ENCODE measurements at regions not wholly inside any gene's neighbourhood (a gene's known extent, or its start where the extent isn't known, plus 50 kb on each side); places are given as distances from the start of the nearest gene placed in this dataset.

DNA sequence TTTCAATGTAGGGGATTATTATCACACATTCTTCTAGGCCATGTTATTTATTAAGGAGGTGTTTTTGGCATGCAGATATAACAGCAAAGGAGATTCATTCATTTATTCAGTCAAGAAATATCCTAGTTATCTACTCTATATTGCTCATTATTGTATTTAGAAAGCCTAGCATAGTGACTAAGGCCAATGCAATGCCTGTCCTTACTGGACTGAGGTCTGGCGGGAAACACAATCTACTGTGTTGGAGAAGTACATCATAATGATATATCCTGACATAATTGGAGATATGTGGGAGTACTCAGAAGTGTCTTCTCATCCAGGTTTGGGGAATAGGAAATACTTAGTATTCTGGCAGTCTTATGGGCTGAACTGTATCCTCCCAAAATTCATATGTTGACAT, 421.5 kb upstream of the USP24 start:
- Histone ChIP-seq H3K4me3 (ENCODE audit: low read length in 3 of 3) (no peak overlapping the region), H3K36me3 (ENCODE audit: control insufficient read depth in 2 of 3, insufficient read depth in 3 of 3, low read length in 3 of 3) (no peaks in the 10 kb centered on the region), H3K27ac (ENCODE audit: low read depth in 2 of 2, low read length in 2 of 2) (no peak overlapping the region), H3K4me1 (ENCODE audit: control insufficient read depth in 2 of 3, insufficient read depth in 2 of 3, low read depth in 1 of 3, low read length in 3 of 3) (peaks cover 9 to 28% (median 10%) of the 10 kb centered on the region in 3 donors), H3K27me3 (ENCODE audit: control insufficient read depth, insufficient read depth, low read length) (no peaks in the 10 kb centered on the region), H3K9ac (ENCODE audit: low read length in 3 of 3) (no peak overlapping the region), H3K9me3 (ENCODE audit: control insufficient read depth in 2 of 3, insufficient read depth in 1 of 3, low read length in 3 of 3) (no peaks in the 10 kb centered on the region)
- no peak for FAIRE-seq
- TF ChIP-seq, protein P1, sequence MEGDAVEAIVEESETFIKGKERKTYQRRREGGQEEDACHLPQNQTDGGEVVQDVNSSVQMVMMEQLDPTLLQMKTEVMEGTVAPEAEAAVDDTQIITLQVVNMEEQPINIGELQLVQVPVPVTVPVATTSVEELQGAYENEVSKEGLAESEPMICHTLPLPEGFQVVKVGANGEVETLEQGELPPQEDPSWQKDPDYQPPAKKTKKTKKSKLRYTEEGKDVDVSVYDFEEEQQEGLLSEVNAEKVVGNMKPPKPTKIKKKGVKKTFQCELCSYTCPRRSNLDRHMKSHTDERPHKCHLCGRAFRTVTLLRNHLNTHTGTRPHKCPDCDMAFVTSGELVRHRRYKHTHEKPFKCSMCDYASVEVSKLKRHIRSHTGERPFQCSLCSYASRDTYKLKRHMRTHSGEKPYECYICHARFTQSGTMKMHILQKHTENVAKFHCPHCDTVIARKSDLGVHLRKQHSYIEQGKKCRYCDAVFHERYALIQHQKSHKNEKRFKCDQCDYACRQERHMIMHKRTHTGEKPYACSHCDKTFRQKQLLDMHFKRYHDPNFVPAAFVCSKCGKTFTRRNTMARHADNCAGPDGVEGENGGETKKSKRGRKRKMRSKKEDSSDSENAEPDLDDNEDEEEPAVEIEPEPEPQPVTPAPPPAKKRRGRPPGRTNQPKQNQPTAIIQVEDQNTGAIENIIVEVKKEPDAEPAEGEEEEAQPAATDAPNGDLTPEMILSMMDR (IDR thresholded peaks at IDR 0.05; ENCODE audit: borderline replicate concordance, extremely low read depth, insufficient read depth): no peak
- no peak for DNase-seq
- intact Hi-C loops (cut with DNase I): no loop called here

DNA sequence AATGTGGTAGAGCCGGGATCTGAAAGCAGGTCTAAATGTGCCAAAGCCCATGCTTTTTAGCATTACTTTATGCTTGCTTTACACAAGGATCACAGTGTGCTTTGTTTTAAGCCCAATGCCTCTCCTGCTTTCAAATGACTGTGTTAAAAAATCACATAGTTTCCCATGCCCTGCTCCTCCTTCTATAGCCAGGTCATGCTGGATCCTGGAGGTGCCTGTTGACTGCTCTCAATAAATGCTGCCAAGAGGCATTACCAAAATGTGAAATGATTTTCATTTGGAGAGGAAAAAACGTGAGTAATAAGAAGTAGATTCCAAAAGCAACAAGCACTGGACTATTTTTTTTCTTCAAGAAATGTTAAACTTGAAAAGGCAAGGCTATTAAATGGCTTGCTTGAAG, 420.7 kb upstream of the USP24 start:
- intact Hi-C loops (cut with DNase I): no loop called here
- no peaks in the 10 kb centered on the region for H3K27me3 ChIP-seq (ENCODE audit: control insufficient read depth, insufficient read depth, low read length)
- DNase-seq (no peak), FAIRE-seq (no peak)
- no peaks in the 10 kb centered on the region for H3K9me3 ChIP-seq (ENCODE audit: control insufficient read depth in 2 of 3, insufficient read depth in 1 of 3, low read length in 3 of 3)
- no peak overlapping the region for H3K4me3 ChIP-seq (ENCODE audit: low read length in 3 of 3)
- TF ChIP-seq, protein P1 (IDR thresholded peaks at IDR 0.05; ENCODE audit: borderline replicate concordance, extremely low read depth, insufficient read depth): no peak
- no peak overlapping the region for H3K27ac ChIP-seq (ENCODE audit: low read depth in 2 of 2, low read length in 2 of 2)
- peaks cover 7 to 26% (median 9%) of the 10 kb centered on the region in 3 donors for H3K4me1 ChIP-seq (ENCODE audit: control insufficient read depth in 2 of 3, insufficient read depth in 2 of 3, low read depth in 1 of 3, low read length in 3 of 3)
- H3K9ac ChIP-seq (ENCODE audit: low read length in 3 of 3): no peak overlapping the region
- no peaks in the 10 kb centered on the region for H3K36me3 ChIP-seq (ENCODE audit: control insufficient read depth in 2 of 3, insufficient read depth in 3 of 3, low read length in 3 of 3)

DNA sequence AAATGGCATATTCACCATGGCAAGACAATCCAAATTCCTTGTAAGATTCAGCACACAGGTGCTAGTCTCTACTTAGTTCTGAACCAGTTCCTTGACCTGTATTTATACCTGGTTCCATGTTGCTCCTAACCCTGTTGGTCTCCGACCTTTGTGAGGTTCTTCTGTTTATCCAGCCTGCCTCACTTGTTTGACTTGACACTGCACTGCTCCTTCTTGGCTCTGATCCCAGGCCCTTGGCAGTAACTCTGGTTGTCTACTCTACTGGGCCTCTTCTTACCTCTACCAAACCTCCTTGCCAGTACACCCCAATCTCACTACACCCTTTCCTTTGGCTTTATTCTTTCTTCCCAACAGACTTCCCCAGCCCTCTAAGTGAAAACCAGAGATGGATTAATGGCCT, 419.4 kb upstream of the USP24 start:
- Histone ChIP-seq H3K27me3 (ENCODE audit: control insufficient read depth, insufficient read depth, low read length) (no peaks in the 10 kb centered on the region), H3K36me3 (ENCODE audit: control insufficient read depth in 2 of 3, insufficient read depth in 3 of 3, low read length in 3 of 3) (no peaks in the 10 kb centered on the region), H3K4me1 (ENCODE audit: control insufficient read depth in 2 of 3, insufficient read depth in 2 of 3, low read depth in 1 of 3, low read length in 3 of 3) (peaks cover 5 to 24% (median 9%) of the 10 kb centered on the region in 3 donors), H3K9ac (ENCODE audit: low read length in 3 of 3) (no peak overlapping the region), H3K27ac (ENCODE audit: low read depth in 2 of 2, low read length in 2 of 2) (no peak overlapping the region), H3K9me3 (ENCODE audit: control insufficient read depth in 2 of 3, insufficient read depth in 1 of 3, low read length in 3 of 3) (no peaks in the 10 kb centered on the region), H3K4me3 (ENCODE audit: low read length in 3 of 3) (no peak overlapping the region)
- no peak for DNase-seq
- no peak for FAIRE-seq
- intact Hi-C loops (cut with DNase I): no loop called here
- TF ChIP-seq, protein P1 (IDR thresholded peaks at IDR 0.05; ENCODE audit: borderline replicate concordance, extremely low read depth, insufficient read depth): no peak

DNA sequence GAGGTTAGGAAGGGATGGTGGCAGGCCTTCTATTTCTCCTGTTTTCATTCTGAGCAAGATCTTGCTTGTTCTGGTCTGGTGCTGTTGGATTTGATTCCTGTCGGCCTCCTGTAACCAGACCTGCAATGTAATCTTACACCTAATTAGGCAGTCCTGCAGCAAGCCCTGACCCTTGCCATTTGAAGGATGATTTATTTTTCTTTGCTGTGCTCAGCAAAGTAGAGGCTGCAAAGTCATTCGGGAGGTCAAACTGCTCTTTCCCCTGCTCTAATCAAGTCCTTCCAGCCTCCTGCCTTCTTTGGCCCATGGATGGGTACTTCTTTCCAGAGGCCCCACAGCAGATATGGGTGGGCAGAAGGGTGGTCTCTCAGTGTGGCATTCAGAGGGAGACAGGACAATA, 417.7 kb upstream of the USP24 start:
- H3K9ac ChIP-seq (ENCODE audit: low read length in 3 of 3): no peak overlapping the region
- no peak overlapping the region for H3K4me3 ChIP-seq (ENCODE audit: low read length in 3 of 3)
- H3K36me3 ChIP-seq (ENCODE audit: control insufficient read depth in 2 of 3, insufficient read depth in 3 of 3, low read length in 3 of 3): no peaks in the 10 kb centered on the region
- intact Hi-C loops (cut with DNase I): no loop called here
- peaks cover 5 to 24% (median 9%) of the 10 kb centered on the region in 3 donors for H3K4me1 ChIP-seq (ENCODE audit: control insufficient read depth in 2 of 3, insufficient read depth in 2 of 3, low read depth in 1 of 3, low read length in 3 of 3)
- no peaks in the 10 kb centered on the region for H3K9me3 ChIP-seq (ENCODE audit: control insufficient read depth in 2 of 3, insufficient read depth in 1 of 3, low read length in 3 of 3)
- H3K27ac ChIP-seq (ENCODE audit: low read depth in 2 of 2, low read length in 2 of 2): peak overlapping the region; percentile 20 to 66
- DNase-seq: peak in 4 of 5 donors; percentile 83 to 95 (median 88)
- FAIRE-seq: no peak
- TF ChIP-seq, protein P1 (IDR thresholded peaks at IDR 0.05; ENCODE audit: borderline replicate concordance, extremely low read depth, insufficient read depth): no peak
- H3K27me3 ChIP-seq (ENCODE audit: control insufficient read depth, insufficient read depth, low read length): no peaks in the 10 kb centered on the region

Data from kidney (tissue), 13 donors.